NCI-H524 treated with DMSO at 0.1 percent for 48 hours (cell line): ENCODE measurements at regions not wholly inside any gene's neighbourhood (a gene's known extent, or its start where the extent isn't known, plus 50 kb on each side); places are given as distances from the start of the nearest gene placed in this dataset.

Source experiments
- DNase-seq: peaks from one replicate; lab custom pipeline; 2025; lab: John Stamatoyannopoulos, UW

- DNase-seq: no peak
Observed at GRCh38 chr7:53699215-53699837, 663.9 kb downstream of the POM121L12 start.

GRCh38 chr7:53719122-53719521, 683.7 kb downstream of the POM121L12 start:
- DNase-seq: no peak

DNA sequence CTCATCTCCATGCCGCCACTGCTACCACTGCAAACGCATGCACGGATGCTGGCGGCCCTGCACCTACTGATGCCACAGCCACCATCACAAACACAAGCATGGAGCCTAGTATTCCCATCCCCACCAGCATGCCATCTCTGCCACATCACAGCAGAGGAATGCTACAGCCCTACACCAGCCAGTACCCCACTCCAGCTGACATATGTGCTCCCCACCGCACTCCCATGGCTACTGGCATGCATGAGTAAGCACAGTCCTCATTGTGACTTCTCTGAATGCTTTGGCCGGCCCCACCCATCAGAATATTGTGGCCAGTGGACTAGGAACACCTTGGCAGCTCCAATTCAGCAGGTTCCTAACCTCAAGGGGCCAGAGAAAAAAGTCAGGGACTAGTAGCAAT, 705.5 kb downstream of the POM121L12 start:
- DNase-seq: no peak

DNA sequence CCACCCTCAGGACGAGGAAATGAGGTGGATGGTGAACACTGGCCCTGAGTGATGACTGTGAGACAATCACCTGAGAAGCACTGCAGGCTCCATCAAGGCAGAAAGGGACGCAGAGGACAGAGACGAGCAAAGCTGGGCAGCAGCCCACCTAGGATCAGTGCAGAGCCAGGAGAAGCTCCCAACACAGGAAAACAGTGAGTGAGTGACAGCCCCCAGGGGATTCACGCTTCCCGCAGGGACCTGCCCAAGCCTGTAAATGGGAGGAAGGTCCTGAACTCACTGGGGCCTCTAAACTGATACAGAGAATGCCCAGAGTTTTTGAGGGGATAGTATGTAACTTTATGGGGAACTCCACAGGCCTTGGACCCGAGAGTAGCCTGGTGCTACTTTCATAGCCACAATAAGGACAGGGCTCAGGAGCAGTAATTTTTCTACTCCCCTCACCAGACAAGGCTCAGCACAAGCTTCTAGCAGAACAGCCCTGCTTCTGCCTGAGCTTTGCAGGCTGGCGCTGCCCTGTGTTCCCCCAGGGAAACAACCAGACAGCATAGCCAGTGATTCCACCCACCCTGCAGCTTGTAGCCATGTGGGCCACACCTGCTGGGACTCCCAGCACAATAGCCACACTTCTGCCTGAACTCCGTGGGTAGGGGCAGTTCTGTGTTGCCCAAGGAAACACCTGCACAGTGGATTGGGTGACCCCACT, 708.4 kb downstream of the POM121L12 start:
- no peak for DNase-seq

DNA sequence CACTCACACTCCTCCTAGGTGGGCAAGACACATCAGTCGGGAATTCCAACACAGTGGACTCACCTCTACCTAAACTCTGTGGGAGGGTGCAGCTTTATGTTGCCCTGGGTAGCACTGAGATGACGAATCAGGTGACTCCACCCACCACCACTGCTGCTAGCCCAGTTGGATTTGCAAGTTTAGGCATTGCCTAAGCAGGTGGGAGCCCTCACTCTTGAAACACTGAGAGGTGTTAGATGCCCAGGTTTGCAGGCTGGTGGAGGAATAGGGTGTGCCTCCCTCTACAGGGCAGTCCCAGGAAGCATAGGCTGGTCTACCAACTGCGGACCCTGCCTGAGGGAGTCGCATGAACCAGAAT, 708.9 kb downstream of the POM121L12 start:
- no peak for DNase-seq

- no peak for DNase-seq
Observed at GRCh38 chr7:53756946-53757345, 721.5 kb downstream of the POM121L12 start.

GRCh38 chr7:53768186-53768585, 732.8 kb downstream of the POM121L12 start:
- no peak for DNase-seq

GRCh38 chr7:53771701-53772100, 736.3 kb downstream of the POM121L12 start:
- DNase-seq: no peak

DNA sequence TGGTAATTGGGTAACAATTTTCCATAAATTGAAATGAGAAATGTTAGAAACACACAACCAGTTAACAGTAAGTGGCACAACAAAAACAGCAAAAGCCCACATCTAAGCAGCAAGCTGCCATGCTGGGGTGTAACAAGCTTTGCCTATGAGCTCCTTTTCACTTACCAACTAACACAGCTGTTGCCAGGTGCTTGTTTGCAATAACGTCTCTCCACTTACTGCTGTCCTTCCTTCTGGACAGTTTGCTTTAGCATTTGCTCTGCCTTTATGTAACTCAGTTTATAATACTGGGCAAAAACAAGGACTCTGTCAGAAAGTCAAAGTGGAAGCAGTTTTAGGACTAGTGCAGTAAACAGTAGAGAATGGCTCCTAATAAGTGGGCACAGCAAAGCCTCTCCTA, 740.9 kb downstream of the POM121L12 start:
- no peak for DNase-seq

- DNase-seq: no peak
Observed at GRCh38 chr7:53789741-53790140, 752.4 kb upstream of the VSTM2A start.

DNA sequence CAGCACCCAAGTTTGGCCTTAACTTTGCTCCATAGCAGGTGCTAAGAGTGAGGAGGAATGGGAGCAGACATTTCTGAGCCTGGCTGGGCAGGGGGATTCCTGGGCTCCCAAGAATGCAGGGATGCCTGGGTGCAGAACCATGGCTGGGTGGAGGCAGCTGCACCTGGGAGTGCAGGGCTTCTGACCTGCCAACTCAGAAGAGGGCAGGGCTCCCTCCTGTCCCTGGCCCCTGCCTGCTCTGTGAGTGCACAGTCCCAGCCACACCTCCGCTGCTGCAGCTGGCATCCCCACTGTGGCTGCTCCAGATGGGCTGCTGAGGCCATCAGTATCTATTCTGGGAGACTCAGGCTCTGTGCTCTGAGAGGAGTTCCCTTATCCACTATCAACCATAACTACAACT, 747.4 kb upstream of the VSTM2A start:
- no peak for DNase-seq

GRCh38 chr7:53800746-53801145, 741.4 kb upstream of the VSTM2A start:
- DNase-seq: no peak

GRCh38 chr7:53806119-53806518, 736.1 kb upstream of the VSTM2A start:
- no peak for DNase-seq

DNA sequence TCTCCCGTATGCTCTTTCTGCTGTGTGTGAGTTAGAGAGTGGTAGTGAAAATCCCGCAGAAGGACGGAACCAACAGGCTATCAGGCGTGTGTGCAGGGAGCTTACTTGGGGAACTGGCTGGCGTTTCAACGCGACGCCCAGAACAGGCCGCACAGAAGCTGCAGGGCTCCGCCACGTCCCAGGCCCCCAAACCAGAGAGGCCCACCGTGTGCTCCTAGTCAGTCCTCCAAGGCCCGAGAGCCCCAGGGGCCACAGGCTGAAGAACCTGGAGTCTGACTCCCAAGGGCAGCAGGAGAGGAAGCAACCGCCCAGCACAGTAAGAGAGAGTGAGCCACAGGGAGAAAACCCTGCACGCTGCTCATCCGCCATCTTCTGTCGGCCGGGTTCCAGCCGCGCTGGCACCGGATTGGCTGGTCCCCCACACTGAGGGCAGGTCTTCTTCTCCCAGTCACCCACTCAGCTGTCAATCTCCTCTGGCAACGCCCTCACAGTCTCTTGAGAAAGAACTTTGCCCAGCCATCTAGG, 730.6 kb upstream of the VSTM2A start:
- DNase-seq: no peak

GRCh38 chr7:53812135-53812534, 730.0 kb upstream of the VSTM2A start:
- no peak for DNase-seq

- DNase-seq: no peak
Observed at GRCh38 chr7:53835301-53835700, 706.9 kb upstream of the VSTM2A start.

DNA sequence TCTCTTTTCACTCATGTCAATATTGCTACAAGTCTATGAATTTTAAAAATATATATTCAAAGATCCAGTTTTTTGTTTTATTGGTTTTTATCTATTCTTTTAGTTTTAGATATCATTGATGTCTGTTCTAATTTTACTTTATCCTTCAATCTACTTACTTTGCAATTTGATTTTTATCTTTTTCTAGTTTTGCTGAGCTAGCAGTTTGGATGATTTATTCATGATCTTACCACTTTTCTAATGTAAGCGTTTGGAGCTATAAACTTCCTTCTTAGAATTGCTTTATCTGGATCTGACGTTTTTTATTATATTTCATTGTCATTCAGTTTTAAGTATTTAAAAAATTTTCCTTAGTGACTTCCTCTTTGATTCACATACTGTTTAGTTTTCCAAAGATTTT, 664.5 kb upstream of the VSTM2A start:
- no peak for DNase-seq

DNA sequence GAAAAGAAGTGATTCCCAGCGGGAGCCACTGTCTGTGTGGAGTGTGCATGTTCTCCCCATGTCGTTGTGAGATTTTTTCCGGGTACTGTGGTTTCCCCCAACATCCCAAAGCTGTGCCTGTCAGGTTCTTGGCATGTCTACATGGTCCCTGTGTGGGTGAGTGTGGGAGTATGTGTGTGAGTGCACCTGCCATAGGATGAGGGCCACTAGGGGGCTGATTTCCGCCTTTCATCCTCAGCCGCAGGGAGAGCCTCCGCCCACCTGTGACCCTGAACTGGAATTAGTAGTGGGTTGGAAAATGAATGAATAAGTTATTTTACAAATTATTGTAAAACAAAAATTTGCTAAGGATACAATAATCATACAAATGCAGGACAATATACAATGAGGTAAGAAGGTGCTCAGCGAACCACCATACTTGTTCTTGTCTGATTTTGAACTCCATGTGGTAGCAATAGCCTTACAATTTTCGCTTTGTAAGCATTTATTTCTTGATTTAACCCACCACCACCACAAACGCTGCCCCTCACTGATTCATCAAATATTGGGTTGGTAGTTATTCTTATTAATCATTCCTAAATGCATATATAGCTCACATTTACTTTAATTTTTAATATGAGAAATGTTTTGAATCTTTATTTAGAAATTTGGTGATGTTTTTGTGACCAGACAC, 641.2 kb upstream of the VSTM2A start:
- no peak for DNase-seq

DNA sequence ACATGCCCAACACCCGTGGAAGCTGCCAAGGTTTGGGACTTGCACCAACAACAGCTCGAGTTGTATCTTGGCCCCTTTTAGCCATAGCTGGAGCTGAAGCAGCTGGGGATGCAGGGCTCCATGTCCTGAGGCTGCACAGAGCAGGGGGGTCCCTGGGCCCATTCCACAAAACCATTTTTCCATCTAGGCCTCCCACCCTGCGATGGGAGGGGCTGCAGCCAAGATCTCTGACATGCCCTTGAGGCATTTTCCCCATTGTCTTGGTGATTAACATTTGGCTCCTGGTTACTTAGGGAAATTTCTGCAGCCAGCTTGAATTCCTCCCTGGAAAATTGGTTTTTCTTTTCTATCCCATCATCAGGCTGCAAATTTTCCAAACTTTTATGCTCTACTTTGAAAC, 637.8 kb upstream of the VSTM2A start:
- no peak for DNase-seq

DNA sequence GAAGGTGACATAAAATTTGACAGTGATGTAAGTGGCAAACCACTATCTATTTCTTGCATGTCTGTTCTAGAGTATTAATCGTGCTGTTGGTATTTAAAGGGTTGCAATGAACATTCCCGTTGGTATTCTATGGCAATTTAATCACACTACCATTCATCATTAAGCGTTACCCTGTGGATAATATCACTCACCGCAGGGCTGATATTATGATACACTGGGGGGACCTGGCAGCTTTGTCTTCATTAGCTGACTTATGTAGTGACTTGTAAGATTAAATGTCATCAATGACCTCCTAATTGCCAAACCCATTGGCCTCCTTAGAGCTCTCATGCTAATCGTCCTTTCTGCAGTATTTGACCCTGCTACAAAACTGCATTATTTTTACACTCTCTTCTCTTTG, 624.5 kb upstream of the VSTM2A start:
- DNase-seq: no peak

- no peak for DNase-seq
Observed at GRCh38 chr7:53920011-53920410, 622.2 kb upstream of the VSTM2A start.

- DNase-seq: no peak
Observed at GRCh38 chr7:53940483-53940882, 601.7 kb upstream of the VSTM2A start.

GRCh38 chr7:53947732-53948131, 594.4 kb upstream of the VSTM2A start:
- no peak for DNase-seq
